ENCODE measurements at regions not wholly inside any gene's neighbourhood (a gene's known extent, or its start where the extent isn't known, plus 50 kb on each side); places are given as distances from the start of the nearest gene placed in this dataset.

DNA sequence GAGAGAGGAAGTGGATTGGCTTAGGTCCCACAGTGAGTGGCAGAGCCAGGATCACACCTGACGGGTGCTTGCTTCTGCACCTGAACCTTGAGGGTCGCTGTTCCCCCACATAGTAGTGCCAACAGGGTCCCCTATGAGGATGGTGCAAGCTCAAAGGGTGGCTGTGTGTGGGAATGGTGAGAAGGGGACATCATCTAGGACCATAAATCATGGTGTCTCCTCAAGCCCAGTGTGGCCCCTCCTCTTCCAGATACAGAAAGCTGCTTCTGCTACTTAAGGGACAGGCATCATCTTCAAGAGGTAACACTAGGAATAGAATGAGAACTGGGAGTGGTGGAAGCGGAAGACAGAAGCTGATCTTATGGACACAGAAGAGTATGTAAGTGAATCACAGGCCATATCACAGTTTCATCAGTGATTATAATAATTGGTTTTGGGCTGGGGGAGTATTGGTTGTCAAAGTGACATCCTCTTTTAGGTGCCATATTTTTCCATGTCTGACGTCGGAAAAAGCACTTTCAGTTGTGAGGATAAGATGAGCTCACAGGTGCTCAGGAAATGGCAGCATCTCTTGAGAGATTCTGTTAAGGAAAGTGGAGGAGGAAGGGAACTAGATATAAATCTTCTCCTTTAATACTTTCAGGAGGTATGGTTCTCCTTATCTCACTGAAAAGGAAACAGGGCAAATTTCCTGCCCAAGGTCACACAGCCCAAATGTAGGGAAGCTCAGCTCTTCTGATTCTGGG is 83.2 kb upstream of the HNF1B start:
- CTCF ChIA-PET, result no interaction called here
- intact Hi-C loops (cut with micrococcal nuclease; ENCODE audit: unreplicated experiment), result no loop called here
- TF ChIP-seq, protein P1, sequence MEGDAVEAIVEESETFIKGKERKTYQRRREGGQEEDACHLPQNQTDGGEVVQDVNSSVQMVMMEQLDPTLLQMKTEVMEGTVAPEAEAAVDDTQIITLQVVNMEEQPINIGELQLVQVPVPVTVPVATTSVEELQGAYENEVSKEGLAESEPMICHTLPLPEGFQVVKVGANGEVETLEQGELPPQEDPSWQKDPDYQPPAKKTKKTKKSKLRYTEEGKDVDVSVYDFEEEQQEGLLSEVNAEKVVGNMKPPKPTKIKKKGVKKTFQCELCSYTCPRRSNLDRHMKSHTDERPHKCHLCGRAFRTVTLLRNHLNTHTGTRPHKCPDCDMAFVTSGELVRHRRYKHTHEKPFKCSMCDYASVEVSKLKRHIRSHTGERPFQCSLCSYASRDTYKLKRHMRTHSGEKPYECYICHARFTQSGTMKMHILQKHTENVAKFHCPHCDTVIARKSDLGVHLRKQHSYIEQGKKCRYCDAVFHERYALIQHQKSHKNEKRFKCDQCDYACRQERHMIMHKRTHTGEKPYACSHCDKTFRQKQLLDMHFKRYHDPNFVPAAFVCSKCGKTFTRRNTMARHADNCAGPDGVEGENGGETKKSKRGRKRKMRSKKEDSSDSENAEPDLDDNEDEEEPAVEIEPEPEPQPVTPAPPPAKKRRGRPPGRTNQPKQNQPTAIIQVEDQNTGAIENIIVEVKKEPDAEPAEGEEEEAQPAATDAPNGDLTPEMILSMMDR (IDR thresholded peaks at IDR 0.05; ENCODE audit: insufficient read depth in 1 of 2, low read depth in 1 of 2, low read length in 1 of 2, severe bottlenecking in 1 of 2, unreplicated experiment in 1 of 2), result no peak
- no peaks in the 10 kb centered on the region for H3K27me3 ChIP-seq (replicated peaks; ENCODE audit: control insufficient read depth, insufficient read depth, low read length)
- no peaks in the 10 kb centered on the region for H3K9me3 ChIP-seq
- BruUV-seq (replicated peaks), result no TSS peak
- no peaks in the 10 kb centered on the region for H3K36me3 ChIP-seq (ENCODE audit: control insufficient read depth, insufficient read depth, low read length)
- peaks cover 13% of the 10 kb centered on the region for H3K36me3 Mint-ChIP-seq (ENCODE audit: insufficient read depth, unreplicated experiment)
- peak overlapping the region; percentile 80 for H3K27ac Mint-ChIP-seq (ENCODE audit: unreplicated experiment)
- no peak overlapping the region for H3K4me3 ChIP-seq (ENCODE audit: low read depth, low read length)
- H3K27me3 Mint-ChIP-seq (ENCODE audit: insufficient read depth, unreplicated experiment), result no peaks in the 10 kb centered on the region
- H3K4me1 Mint-ChIP-seq (ENCODE audit: low read depth, unreplicated experiment), result peaks cover 58% of the 10 kb centered on the region
- peaks cover 62% of the 10 kb centered on the region for H3K4me1 ChIP-seq
- POLR2A ChIA-PET, result no interaction called here
- no peak overlapping the region for H3K4me3 Mint-ChIP-seq (ENCODE audit: unreplicated experiment)
- no peaks in the 10 kb centered on the region for H3K9me3 Mint-ChIP-seq (ENCODE audit: unreplicated experiment)
- DNase-seq, result no peak

DNA sequence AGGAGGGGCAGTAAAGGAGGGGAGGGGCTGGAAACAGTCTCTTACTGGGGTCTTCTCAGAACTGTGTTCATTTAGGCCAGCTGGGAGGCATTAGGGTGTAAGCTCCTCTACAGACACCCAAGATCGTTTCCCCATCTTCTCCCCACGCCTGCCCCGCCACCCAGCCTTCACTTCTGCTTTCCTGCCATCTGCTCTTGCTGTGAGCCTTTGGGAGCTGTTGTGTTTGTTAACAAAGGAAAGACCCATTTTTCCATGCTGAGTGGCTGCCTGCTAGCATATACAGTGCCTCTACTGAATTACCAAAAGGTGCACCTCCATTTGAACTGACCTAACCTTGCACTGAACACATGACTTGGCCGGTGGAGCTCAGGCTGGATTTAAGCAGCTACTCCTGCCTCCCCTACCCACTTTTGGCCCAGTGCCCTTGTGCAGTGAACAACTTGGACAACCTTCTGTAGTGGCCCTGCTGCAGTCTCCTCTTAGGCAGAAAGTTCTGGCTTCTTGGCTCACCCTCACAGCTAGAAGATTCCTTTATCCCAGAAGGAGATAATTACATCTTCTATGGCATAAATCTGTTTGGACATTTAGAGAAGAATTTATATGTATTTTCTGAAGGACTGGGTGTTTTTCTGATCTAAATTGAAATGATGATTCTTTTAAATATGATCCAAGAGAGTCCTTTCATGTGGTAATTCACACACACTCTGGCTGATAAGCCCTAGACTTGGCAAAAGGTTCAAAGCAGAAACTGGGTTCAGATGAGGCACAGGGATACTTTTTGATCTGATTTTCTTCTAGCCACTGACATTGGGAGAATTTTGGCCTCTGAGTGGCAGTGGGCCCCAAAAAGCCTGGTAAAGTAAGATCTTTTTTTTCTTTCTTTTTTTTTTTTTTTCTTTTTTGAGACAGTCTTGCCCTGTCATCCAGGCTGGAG is 81.9 kb upstream of the HNF1B start:
- H3K4me1 ChIP-seq, result peaks cover 59% of the 10 kb centered on the region
- H3K27me3 Mint-ChIP-seq (ENCODE audit: insufficient read depth, unreplicated experiment), result no peaks in the 10 kb centered on the region
- H3K27ac Mint-ChIP-seq (ENCODE audit: unreplicated experiment), result peak overlapping the region; percentile 42
- no peaks in the 10 kb centered on the region for H3K27me3 ChIP-seq (replicated peaks; ENCODE audit: control insufficient read depth, insufficient read depth, low read length)
- no peaks in the 10 kb centered on the region for H3K9me3 ChIP-seq
- DNase-seq, result no peak
- POLR2A ChIA-PET, result no interaction called here
- CTCF ChIA-PET, result interaction anchor here (1.3 kb wide), 1 partner anchor 10 kb away, joined by 3 read pairs; no protein-coding TSS in a partner anchor
- H3K4me1 Mint-ChIP-seq (ENCODE audit: low read depth, unreplicated experiment), result peaks cover 53% of the 10 kb centered on the region
- no peak overlapping the region for H3K4me3 Mint-ChIP-seq (ENCODE audit: unreplicated experiment)
- intact Hi-C loops (cut with micrococcal nuclease; ENCODE audit: unreplicated experiment), result no loop called here
- BruUV-seq (replicated peaks), result no TSS peak
- H3K9me3 Mint-ChIP-seq (ENCODE audit: unreplicated experiment), result no peaks in the 10 kb centered on the region
- no peak overlapping the region for H3K4me3 ChIP-seq (ENCODE audit: low read depth, low read length)
- TF ChIP-seq, protein P1 (IDR thresholded peaks at IDR 0.05; ENCODE audit: insufficient read depth in 1 of 2, low read depth in 1 of 2, low read length in 1 of 2, severe bottlenecking in 1 of 2, unreplicated experiment in 1 of 2), result no peak
- peaks cover 13% of the 10 kb centered on the region for H3K36me3 Mint-ChIP-seq (ENCODE audit: insufficient read depth, unreplicated experiment)
- no peaks in the 10 kb centered on the region for H3K36me3 ChIP-seq (ENCODE audit: control insufficient read depth, insufficient read depth, low read length)

GRCh38 chr17:37825851-37826250 is 81.0 kb upstream of the HNF1B start:
- Histone ChIP-seq H3K9me3 (no peaks in the 10 kb centered on the region), H3K27me3 (replicated peaks; ENCODE audit: control insufficient read depth, insufficient read depth, low read length) (no peaks in the 10 kb centered on the region), H3K4me1 (peaks cover 50% of the 10 kb centered on the region), H3K4me3 (ENCODE audit: low read depth, low read length) (no peak overlapping the region), H3K36me3 (ENCODE audit: control insufficient read depth, insufficient read depth, low read length) (no peaks in the 10 kb centered on the region)
- no TSS peak for BruUV-seq (replicated peaks)
- peaks cover 13% of the 10 kb centered on the region for H3K36me3 Mint-ChIP-seq (ENCODE audit: insufficient read depth, unreplicated experiment)
- H3K4me3 Mint-ChIP-seq (ENCODE audit: unreplicated experiment), result no peak overlapping the region
- H3K27me3 Mint-ChIP-seq (ENCODE audit: insufficient read depth, unreplicated experiment), result no peaks in the 10 kb centered on the region
- TF ChIP-seq, protein P1 (IDR thresholded peaks at IDR 0.05; ENCODE audit: insufficient read depth in 1 of 2, low read depth in 1 of 2, low read length in 1 of 2, severe bottlenecking in 1 of 2, unreplicated experiment in 1 of 2), result no peak
- intact Hi-C loops (cut with micrococcal nuclease; ENCODE audit: unreplicated experiment), result no loop called here
- POLR2A ChIA-PET, result no interaction called here
- H3K27ac Mint-ChIP-seq (ENCODE audit: unreplicated experiment), result peak overlapping the region; percentile 42
- CTCF ChIA-PET, result interaction anchor here (0.6 to 1.4 kb wide), 3 partner anchors 9 to 26 kb away, joined by 3 to 7 read pairs (median 5); no protein-coding TSS in a partner anchor
- peaks cover 44% of the 10 kb centered on the region for H3K4me1 Mint-ChIP-seq (ENCODE audit: low read depth, unreplicated experiment)
- no peak for DNase-seq
- H3K9me3 Mint-ChIP-seq (ENCODE audit: unreplicated experiment), result no peaks in the 10 kb centered on the region
